ENCODE measurements at regions not wholly inside any gene's neighbourhood (a gene's known extent, or its start where the extent isn't known, plus 50 kb on each side); places are given as distances from the start of the nearest gene placed in this dataset.

DNA sequence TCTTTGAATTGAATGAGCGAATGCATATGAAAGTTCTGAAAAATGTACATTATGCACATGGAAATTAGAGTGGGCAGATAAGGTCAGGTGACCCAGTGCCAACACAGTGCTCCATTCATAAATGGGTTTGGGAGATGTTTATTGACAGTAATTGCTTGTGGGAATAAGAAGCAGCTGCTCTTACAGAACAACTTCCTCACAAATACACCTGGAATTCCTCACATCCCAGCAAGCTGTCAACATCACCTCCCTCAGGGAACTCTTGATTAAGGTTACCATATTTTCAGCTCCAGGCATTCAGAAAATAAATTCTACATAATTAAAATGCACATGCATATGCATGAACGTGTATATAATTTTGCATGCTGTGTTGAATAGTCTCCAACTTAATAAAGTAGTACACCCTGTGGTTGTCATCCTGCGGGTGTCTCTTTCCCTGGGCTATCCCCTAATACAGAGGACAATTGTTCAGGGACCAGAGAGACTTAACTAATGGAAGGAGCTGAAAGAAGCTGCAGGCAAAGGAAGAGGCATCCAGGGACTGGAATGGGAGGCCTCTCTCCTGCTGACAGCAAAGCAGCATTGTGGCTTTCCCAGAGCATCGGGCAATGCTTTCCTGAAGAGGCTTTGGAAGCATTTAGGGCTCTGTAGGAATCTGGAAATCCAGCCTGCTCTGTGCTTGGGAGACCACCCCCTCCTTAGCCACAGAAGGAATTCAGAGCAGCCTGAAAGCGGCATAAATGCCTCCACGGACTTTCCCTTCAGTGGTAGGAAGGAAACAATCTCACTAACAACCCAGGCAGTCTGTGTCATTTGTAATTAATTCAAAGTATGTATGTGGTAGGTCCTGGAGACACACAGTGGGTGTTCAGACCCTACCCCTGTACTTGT is 55.2 kb upstream of the GNG12 start:
- in situ Hi-C loops (cut with HindIII; ENCODE audit: low pct_ligation_motif_present, low pct_unique_long_range_greater_than_20kb, low sequenced_read_pairs): no loop called here
- no peak for DNase-seq

DNA sequence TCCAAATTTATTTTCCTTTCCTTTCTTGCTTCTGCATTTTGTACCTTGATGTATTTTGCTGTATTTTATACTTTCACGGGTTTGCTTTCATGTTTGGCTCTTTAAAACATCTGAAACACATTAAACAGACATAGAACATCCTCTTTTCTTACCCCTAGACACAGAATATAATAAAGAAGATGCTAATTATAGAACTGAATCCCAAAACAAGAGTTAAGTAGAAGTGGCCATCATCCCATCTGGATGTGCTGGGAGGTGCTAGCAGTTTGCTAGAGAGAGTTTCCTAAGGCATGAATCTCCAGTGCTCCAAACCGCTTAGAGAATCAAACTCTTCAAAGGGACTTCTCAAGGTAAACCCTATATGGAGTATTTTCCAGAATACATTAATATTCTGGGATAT is 53.9 kb upstream of the GNG12 start:
- in situ Hi-C loops (cut with HindIII; ENCODE audit: low pct_ligation_motif_present, low pct_unique_long_range_greater_than_20kb, low sequenced_read_pairs): no loop called here
- DNase-seq: no peak

GRCh38 chr1:67886076-67886475 is 52.8 kb upstream of the GNG12 start:
- no peak for DNase-seq

DNA sequence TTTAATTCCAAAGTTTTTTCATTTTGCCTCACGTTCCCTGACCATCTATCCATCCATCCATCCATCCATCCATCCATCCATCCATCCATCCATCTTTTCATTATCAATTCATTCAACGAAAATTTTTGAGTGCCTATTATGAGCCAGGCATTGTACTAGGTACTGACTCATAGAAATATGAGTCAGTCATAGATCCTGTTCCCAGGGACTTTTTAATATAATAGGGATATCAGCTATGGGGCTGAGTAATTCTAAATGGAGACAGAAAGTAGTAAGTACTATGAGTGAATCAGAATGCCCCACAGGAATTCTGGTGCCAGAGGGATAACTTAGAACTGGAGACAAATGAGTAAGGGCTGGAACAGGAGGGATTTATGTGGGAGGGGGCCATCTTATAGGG is 49.8 kb upstream of the GNG12 start:
- no peak for DNase-seq
- in situ Hi-C loops (cut with HindIII; ENCODE audit: low pct_ligation_motif_present, low pct_unique_long_range_greater_than_20kb, low sequenced_read_pairs): no loop called here

More at GRCh38 chr1:67886076-67886475, 52.8 kb upstream of the GNG12 start:
- in situ Hi-C loops (cut with HindIII; ENCODE audit: low pct_ligation_motif_present, low pct_unique_long_range_greater_than_20kb, low sequenced_read_pairs): no loop called here
